HepG2 (cell line): ENCODE measurements at regions not wholly inside any gene's neighbourhood (a gene's known extent, or its start where the extent isn't known, plus 50 kb on each side); places are given as distances from the start of the nearest gene placed in this dataset.

Experiments
- CREB1 ChIP-seq, 2 experiments: fragments of 450-650 bp in 1 of 2; IDR thresholded peaks; 2 replicates each; pipeline ENCODE4 v1.6.1; 2016 to 2017; ENCODE audit warnings: control low read depth in 1 of 2, mild to moderate bottlenecking in 1 of 2, missing compliant biosample characterization in 1 of 2, missing genetic modification characterization in 1 of 2
- ETV6 ChIP-seq: sonication (generic); formaldehyde crosslinking; conservative IDR thresholded peaks from 2 replicates; pipeline ENCODE4 v1.4.0; 2020; ENCODE audit warnings: missing genetic modification reagents
- FOXJ3 ChIP-seq: sonication (generic); formaldehyde crosslinking; IDR thresholded peaks from 2 replicates; pipeline ENCODE4 v1.4.0; 2020; ENCODE audit warnings: missing genetic modification reagents, mild to moderate bottlenecking, borderline replicate concordance
- GABPA ChIP-seq, 2 experiments: IDR thresholded peaks; 2 replicates each; pipeline ENCODE4 v1.6.1; 2011 to 2016; ENCODE audit warnings: low read depth in 2 of 2, low read length in 1 of 2, missing biosample characterization in 1 of 2, missing genetic modification characterization in 1 of 2
- LBX2 ChIP-seq: sonication (generic); formaldehyde crosslinking; IDR thresholded peaks from 2 replicates; pipeline ENCODE4 v1.5.0; 2020; ENCODE audit warnings: missing genetic modification reagents, mild to moderate bottlenecking, borderline replicate concordance
- POLR2AphosphoS5 ChIP-seq: IDR thresholded peaks from 2 replicates; pipeline ENCODE4 v1.6.1; 2012; ENCODE audit warnings: low read depth, low read length
- SP2 ChIP-seq: sonication (generic); formaldehyde crosslinking; IDR thresholded peaks from 2 replicates; pipeline ENCODE4 v1.5.1; 2020; ENCODE audit warnings: mild to moderate bottlenecking, missing genetic modification reagents
- ZBTB20 ChIP-seq: sonication (generic); formaldehyde crosslinking; IDR thresholded peaks from 2 replicates; pipeline ENCODE4 v1.8.1; 2023; ENCODE audit warnings: missing genetic modification reagents, low read depth, mild to moderate bottlenecking, borderline replicate concordance
- ZBTB49 ChIP-seq: sonication (generic); formaldehyde crosslinking; IDR thresholded peaks from 2 replicates; pipeline ENCODE4 v1.4.0; 2020; ENCODE audit warnings: missing genetic modification reagents, borderline replicate concordance
- ZFP36L1 ChIP-seq: sonication (generic); formaldehyde crosslinking; IDR thresholded peaks from 2 replicates; pipeline ENCODE4 v1.8.0; 2022; ENCODE audit warnings: mild to moderate bottlenecking, missing genetic modification reagents, moderate library complexity
- ZNF710 ChIP-seq: sonication (generic); formaldehyde crosslinking; IDR thresholded peaks from 2 replicates; pipeline ENCODE4 v1.5.0; 2020; ENCODE audit warnings: mild to moderate bottlenecking, missing genetic modification reagents, borderline replicate concordance

GRCh38 chr18:38081516-38081915 lies 515.9 kb upstream of the CELF4 start:
- no peak for TF ChIP-seq ZBTB49 (CRISPR knock-in tag)
- no peak for TF ChIP-seq ZBTB20 (CRISPR knock-in tag)
- no peak for TF ChIP-seq ZFP36L1
- no peak for TF ChIP-seq LBX2 (CRISPR knock-in tag)
- no peak for TF ChIP-seq CREB1 (IDR thresholded peaks at IDR 0.05)
- TF ChIP-seq CREB1 (CRISPR knock-in tag; IDR thresholded peaks at IDR 0.05), result no peak
- no peak for TF ChIP-seq SP2 (CRISPR knock-in tag)
- TF ChIP-seq FOXJ3 (CRISPR knock-in tag), result no peak
- TF ChIP-seq GABPA (IDR thresholded peaks at IDR 0.05; ENCODE audit: low read depth, low read length), result no peak
- TF ChIP-seq GABPA (CRISPR knock-in tag; IDR thresholded peaks at IDR 0.05; ENCODE audit: low read depth), result no peak
- TF ChIP-seq ETV6 (CRISPR knock-in tag), result no peak
- no peak for TF ChIP-seq POLR2AphosphoS5
- TF ChIP-seq ZNF710 (CRISPR knock-in tag), result no peak
